H1 (cell line): ENCODE measurements at regions not wholly inside any gene's neighbourhood (a gene's known extent, or its start where the extent isn't known, plus 50 kb on each side); places are given as distances from the start of the nearest gene placed in this dataset.

Experiments used
- GABPA ChIP-seq: IDR thresholded peaks from 2 replicates; pipeline ENCODE4 v1.6.1; 2011; ENCODE audit warnings: mild to moderate bottlenecking, low read length, moderate library complexity, borderline replicate concordance; ENCODE audit not compliant: insufficient read depth
- KDM4A ChIP-seq: IDR thresholded peaks from one replicate; pipeline ENCODE4 v1.7.1; 2012; ENCODE audit warnings: low read depth, mild to moderate bottlenecking, moderate library complexity, low read length, inconsistent platforms; ENCODE audit not compliant: severe bottlenecking
- TEAD4 ChIP-seq: IDR thresholded peaks from 2 replicates; pipeline ENCODE4 v1.6.1; 2012; ENCODE audit warnings: low read depth, low read length, inconsistent platforms, mixed read lengths
- YY1 ChIP-seq: IDR thresholded peaks from 2 replicates; pipeline ENCODE4 v1.6.1; 2011; ENCODE audit warnings: low read depth, mild to moderate bottlenecking, low read length
- TF ChIP-seq, protein P1 (sequence below): fragments of 300-600 bp; sonication (generic); IDR thresholded peaks from 2 replicates; pipeline ENCODE4 v1.7.1; 2012; ENCODE audit warnings: low read length, moderate library complexity, mild to moderate bottlenecking, inconsistent platforms; ENCODE audit not compliant: insufficient replicate concordance
- TF ChIP-seq, protein P2 (sequence below): IDR thresholded peaks from 2 replicates; pipeline ENCODE4 v1.6.1; 2011; ENCODE audit warnings: low read length, improper control_type of control experiment

DNA sequence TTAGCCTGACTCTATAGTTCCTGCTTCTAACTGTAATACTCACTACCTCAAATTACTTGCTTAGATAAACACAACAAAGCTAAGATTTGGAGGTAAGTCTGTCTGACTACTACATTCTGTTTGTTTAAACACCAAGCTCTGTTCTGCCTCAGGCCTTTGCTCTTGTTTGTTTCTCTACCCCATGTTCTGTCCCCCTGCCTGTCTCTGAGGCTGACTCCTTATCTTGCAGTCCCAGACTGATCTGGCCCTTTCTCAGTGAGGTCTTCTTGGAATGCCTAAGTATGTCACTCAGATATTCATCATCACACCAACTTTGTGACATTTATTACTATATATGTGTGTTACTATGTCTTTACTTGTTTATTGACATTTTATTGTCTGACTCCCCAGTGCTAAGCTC lies 425.5 kb downstream of the LMO4 start (continued):
- TF ChIP-seq, protein P1, sequence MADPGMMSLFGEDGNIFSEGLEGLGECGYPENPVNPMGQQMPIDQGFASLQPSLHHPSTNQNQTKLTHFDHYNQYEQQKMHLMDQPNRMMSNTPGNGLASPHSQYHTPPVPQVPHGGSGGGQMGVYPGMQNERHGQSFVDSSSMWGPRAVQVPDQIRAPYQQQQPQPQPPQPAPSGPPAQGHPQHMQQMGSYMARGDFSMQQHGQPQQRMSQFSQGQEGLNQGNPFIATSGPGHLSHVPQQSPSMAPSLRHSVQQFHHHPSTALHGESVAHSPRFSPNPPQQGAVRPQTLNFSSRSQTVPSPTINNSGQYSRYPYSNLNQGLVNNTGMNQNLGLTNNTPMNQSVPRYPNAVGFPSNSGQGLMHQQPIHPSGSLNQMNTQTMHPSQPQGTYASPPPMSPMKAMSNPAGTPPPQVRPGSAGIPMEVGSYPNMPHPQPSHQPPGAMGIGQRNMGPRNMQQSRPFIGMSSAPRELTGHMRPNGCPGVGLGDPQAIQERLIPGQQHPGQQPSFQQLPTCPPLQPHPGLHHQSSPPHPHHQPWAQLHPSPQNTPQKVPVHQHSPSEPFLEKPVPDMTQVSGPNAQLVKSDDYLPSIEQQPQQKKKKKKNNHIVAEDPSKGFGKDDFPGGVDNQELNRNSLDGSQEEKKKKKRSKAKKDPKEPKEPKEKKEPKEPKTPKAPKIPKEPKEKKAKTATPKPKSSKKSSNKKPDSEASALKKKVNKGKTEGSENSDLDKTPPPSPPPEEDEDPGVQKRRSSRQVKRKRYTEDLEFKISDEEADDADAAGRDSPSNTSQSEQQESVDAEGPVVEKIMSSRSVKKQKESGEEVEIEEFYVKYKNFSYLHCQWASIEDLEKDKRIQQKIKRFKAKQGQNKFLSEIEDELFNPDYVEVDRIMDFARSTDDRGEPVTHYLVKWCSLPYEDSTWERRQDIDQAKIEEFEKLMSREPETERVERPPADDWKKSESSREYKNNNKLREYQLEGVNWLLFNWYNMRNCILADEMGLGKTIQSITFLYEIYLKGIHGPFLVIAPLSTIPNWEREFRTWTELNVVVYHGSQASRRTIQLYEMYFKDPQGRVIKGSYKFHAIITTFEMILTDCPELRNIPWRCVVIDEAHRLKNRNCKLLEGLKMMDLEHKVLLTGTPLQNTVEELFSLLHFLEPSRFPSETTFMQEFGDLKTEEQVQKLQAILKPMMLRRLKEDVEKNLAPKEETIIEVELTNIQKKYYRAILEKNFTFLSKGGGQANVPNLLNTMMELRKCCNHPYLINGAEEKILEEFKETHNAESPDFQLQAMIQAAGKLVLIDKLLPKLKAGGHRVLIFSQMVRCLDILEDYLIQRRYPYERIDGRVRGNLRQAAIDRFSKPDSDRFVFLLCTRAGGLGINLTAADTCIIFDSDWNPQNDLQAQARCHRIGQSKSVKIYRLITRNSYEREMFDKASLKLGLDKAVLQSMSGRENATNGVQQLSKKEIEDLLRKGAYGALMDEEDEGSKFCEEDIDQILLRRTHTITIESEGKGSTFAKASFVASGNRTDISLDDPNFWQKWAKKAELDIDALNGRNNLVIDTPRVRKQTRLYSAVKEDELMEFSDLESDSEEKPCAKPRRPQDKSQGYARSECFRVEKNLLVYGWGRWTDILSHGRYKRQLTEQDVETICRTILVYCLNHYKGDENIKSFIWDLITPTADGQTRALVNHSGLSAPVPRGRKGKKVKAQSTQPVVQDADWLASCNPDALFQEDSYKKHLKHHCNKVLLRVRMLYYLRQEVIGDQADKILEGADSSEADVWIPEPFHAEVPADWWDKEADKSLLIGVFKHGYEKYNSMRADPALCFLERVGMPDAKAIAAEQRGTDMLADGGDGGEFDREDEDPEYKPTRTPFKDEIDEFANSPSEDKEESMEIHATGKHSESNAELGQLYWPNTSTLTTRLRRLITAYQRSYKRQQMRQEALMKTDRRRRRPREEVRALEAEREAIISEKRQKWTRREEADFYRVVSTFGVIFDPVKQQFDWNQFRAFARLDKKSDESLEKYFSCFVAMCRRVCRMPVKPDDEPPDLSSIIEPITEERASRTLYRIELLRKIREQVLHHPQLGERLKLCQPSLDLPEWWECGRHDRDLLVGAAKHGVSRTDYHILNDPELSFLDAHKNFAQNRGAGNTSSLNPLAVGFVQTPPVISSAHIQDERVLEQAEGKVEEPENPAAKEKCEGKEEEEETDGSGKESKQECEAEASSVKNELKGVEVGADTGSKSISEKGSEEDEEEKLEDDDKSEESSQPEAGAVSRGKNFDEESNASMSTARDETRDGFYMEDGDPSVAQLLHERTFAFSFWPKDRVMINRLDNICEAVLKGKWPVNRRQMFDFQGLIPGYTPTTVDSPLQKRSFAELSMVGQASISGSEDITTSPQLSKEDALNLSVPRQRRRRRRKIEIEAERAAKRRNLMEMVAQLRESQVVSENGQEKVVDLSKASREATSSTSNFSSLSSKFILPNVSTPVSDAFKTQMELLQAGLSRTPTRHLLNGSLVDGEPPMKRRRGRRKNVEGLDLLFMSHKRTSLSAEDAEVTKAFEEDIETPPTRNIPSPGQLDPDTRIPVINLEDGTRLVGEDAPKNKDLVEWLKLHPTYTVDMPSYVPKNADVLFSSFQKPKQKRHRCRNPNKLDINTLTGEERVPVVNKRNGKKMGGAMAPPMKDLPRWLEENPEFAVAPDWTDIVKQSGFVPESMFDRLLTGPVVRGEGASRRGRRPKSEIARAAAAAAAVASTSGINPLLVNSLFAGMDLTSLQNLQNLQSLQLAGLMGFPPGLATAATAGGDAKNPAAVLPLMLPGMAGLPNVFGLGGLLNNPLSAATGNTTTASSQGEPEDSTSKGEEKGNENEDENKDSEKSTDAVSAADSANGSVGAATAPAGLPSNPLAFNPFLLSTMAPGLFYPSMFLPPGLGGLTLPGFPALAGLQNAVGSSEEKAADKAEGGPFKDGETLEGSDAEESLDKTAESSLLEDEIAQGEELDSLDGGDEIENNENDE = no peak
- TF ChIP-seq, protein P2, sequence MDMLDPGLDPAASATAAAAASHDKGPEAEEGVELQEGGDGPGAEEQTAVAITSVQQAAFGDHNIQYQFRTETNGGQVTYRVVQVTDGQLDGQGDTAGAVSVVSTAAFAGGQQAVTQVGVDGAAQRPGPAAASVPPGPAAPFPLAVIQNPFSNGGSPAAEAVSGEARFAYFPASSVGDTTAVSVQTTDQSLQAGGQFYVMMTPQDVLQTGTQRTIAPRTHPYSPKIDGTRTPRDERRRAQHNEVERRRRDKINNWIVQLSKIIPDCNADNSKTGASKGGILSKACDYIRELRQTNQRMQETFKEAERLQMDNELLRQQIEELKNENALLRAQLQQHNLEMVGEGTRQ = no peak
- TF ChIP-seq KDM4A (no peak), GABPA (no peak), TEAD4 (no peak), YY1 (no peak)
- TF ChIP-seq, all 59 proteins: peak for 0
